Mammary epithelial cell (primary cell): ENCODE measurements at regions not wholly inside any gene's neighbourhood (a gene's known extent, or its start where the extent isn't known, plus 50 kb on each side); places are given as distances from the start of the nearest gene placed in this dataset.

Experiments used
- CTCF ChIP-seq, 2 donors: IDR thresholded peaks in 1 of 2; conservative IDR thresholded peaks in 1 of 2; 2 replicates each; pipeline ENCODE4 v1.5.1; 2011 to 2012; ENCODE audit warnings: inconsistent platforms in 2 of 2, low read length in 2 of 2, mild to moderate bottlenecking in 2 of 2, control low read depth in 1 of 2, low read depth in 1 of 2; ENCODE audit not compliant: insufficient read depth in 1 of 2; ENCODE audit errors: extremely low read depth in 1 of 2
- EZH2 ChIP-seq: IDR thresholded peaks from 2 replicates; pipeline ENCODE4 v1.6.1; 2012; ENCODE audit warnings: low read length, inconsistent platforms, borderline replicate concordance

GRCh38 chr5:164727012-164727411 is 1221.6 kb downstream of the MAT2B start:
- TF ChIP-seq CTCF (conservative IDR thresholded peaks at IDR 0.05 in 1 of 2, IDR thresholded peaks at IDR 0.05 in 1 of 2; ENCODE audit: extremely low read depth in 1 of 2, insufficient read depth in 1 of 2, low read depth in 1 of 2, low read length in 2 of 2) (no peak), EZH2 (no peak)
